ENCODE measurements at regions not wholly inside any gene's neighbourhood (a gene's known extent, or its start where the extent isn't known, plus 50 kb on each side); places are given as distances from the start of the nearest gene placed in this dataset.

GRCh38 chr11:80627364-80627763 is 1186.5 kb upstream of the TENM4 start:
- TF ChIP-seq, protein P1, sequence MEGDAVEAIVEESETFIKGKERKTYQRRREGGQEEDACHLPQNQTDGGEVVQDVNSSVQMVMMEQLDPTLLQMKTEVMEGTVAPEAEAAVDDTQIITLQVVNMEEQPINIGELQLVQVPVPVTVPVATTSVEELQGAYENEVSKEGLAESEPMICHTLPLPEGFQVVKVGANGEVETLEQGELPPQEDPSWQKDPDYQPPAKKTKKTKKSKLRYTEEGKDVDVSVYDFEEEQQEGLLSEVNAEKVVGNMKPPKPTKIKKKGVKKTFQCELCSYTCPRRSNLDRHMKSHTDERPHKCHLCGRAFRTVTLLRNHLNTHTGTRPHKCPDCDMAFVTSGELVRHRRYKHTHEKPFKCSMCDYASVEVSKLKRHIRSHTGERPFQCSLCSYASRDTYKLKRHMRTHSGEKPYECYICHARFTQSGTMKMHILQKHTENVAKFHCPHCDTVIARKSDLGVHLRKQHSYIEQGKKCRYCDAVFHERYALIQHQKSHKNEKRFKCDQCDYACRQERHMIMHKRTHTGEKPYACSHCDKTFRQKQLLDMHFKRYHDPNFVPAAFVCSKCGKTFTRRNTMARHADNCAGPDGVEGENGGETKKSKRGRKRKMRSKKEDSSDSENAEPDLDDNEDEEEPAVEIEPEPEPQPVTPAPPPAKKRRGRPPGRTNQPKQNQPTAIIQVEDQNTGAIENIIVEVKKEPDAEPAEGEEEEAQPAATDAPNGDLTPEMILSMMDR (conservative IDR thresholded peaks at IDR 0.05 in 1 of 2, IDR thresholded peaks at IDR 0.05 in 1 of 2; ENCODE audit: extremely low read depth in 1 of 2, insufficient read depth in 1 of 2, low read depth in 1 of 2, low read length in 2 of 2) = no peak
- no peak for TF ChIP-seq EZH2 (IDR thresholded peaks at IDR 0.05; ENCODE audit: borderline replicate concordance, low read length)

Data from mammary epithelial cell (primary cell).